Spleen (tissue), 11 donors: ENCODE measurements at regions not wholly inside any gene's neighbourhood (a gene's known extent, or its start where the extent isn't known, plus 50 kb on each side); places are given as distances from the start of the nearest gene placed in this dataset.

Experiments
- DNase-seq: peaks from one replicate; pipeline ENCODE4 v3.0.0-alpha.2; 2020
- H3K27ac ChIP-seq, 8 donors: fragments of 200-600 bp; sonication (generic) in 7 of 8; 1 replicate in 4 of 8; 2 replicates in 4 of 8; pipeline versions ENCODE4 v1.5.0 to v1.8.0; 2016 to 2021; ENCODE audit warnings: inconsistent platforms in 4 of 8, mild to moderate bottlenecking in 4 of 8, moderate library complexity in 1 of 8
- H3K27me3 ChIP-seq, 7 donors: fragments of 200-600 bp; sonication (generic) in 6 of 7; replicated peaks in 1 of 7; 1 replicate in 4 of 7; 2 replicates in 3 of 7; pipeline versions ENCODE4 v1.5.0 to v1.8.0; 2016 to 2021; ENCODE audit warnings: inconsistent platforms in 3 of 7, mild to moderate bottlenecking in 1 of 7
- H3K36me3 ChIP-seq, 6 donors: fragments of 200-600 bp; sonication (generic) in 5 of 6; 1 replicate in 4 of 6; 2 replicates in 2 of 6; pipeline versions ENCODE4 v1.5.0 to v1.8.0; 2016 to 2021; ENCODE audit warnings: inconsistent platforms in 2 of 6
- H3K4me1 ChIP-seq, 6 donors: fragments of 200-600 bp; sonication (generic) in 5 of 6; 1 replicate in 3 of 6; 2 replicates in 3 of 6; pipeline versions ENCODE4 v1.5.0 to v1.8.0; 2016 to 2021; ENCODE audit warnings: inconsistent platforms in 3 of 6
- H3K4me3 ChIP-seq, 8 donors: fragments of 200-600 bp; sonication (generic) in 7 of 8; 1 replicate in 4 of 8; 2 replicates in 4 of 8; pipeline versions ENCODE4 v1.5.0 to v1.8.0; 2016 to 2021; ENCODE audit warnings: inconsistent platforms in 4 of 8, mild to moderate bottlenecking in 4 of 8, moderate library complexity in 2 of 8
- H3K9me3 ChIP-seq, 8 donors: fragments of 200-600 bp; sonication (generic) in 7 of 8; 1 replicate in 4 of 8; 2 replicates in 4 of 8; pipeline versions ENCODE4 v1.5.0 to v1.8.0; 2016 to 2021; ENCODE audit warnings: inconsistent platforms in 4 of 8
- CTCF ChIP-seq, 11 experiments: fragments of 200-600 bp in 7 of 11; fragments of 450-650 bp in 4 of 11; sonication (generic) in 4 of 11; IDR thresholded peaks in 8 of 11; conservative IDR thresholded peaks in 3 of 11; 1 replicate in 7 of 11; 2 replicates in 4 of 11; pipeline versions ENCODE4 v1.4.0 to v1.8.0; 2016 to 2021; ENCODE audit warnings: antibody characterized with exemption in 11 of 11, inconsistent platforms in 4 of 11, mild to moderate bottlenecking in 1 of 11
- POLR2A ChIP-seq, 3 donors: fragments of 450-650 bp; IDR thresholded peaks; one replicate each; pipeline ENCODE4 v1.5.1; 2017; ENCODE audit warnings: antibody characterized with exemption in 3 of 3, mild to moderate bottlenecking in 1 of 3
- POLR2AphosphoS5 ChIP-seq, 3 donors: sonication (generic); formaldehyde crosslinking; IDR thresholded peaks; one replicate each; pipeline ENCODE4 v1.5.1; 2017; ENCODE audit warnings: antibody characterized with exemption in 3 of 3
- WGBS, 5 donors: extraction: QIAGEN DNeasy Blood & Tissue Kit in 3 of 5; methylation state at CpG; one replicate each; pipeline versions ENCODE4 v1.1.5 to v1.1.7; 2013 to 2018; 5-methylcytosine and 5-hydroxymethylcytosine counted together
- intact Hi-C: fragments of 100-400 bp; cut with DNase I; formaldehyde crosslinking; loops from one replicate; pipeline ENCODE4 v1.15.0; 2023; ENCODE audit warnings: low total_unique reads
- donor health status: healthy with polysubstance abuse.
- donor health status: DM: no; HTN: no; CAD: no; lungs with moderate emphysema.
- donor health status: DM: no; HTN: no; CAD: no.
- donor health status: Bipolar disorder and iron deficiency.
- donor health status: healthy.
- donor health status: DM: no; HTN: no; CAD: no.
- donor health status: DM: yes; HTN: yes; CAD: no.

- intact Hi-C loops, result no loop called here
- 83 to 93% (median 91%) methylated on average over 3 of the region's 3 CpGs for WGBS, 5 donors
- Histone ChIP-seq H3K9me3 (peaks cover 0 to 29% (median 16%) of the 10 kb centered on the region in 8 donors), H3K27ac (no peak overlapping the region), H3K27me3 (no peaks in the 10 kb centered on the region), H3K4me1 (no peaks in the 10 kb centered on the region), H3K4me3 (no peak overlapping the region), H3K36me3 (no peaks in the 10 kb centered on the region)
- no peak for DNase-seq
- TF ChIP-seq CTCF (IDR thresholded peaks at IDR 0.05 in 8 of 11, conservative IDR thresholded peaks at IDR 0.05 in 3 of 11) (no peak), POLR2A (IDR thresholded peaks at IDR 0.05) (no peak), POLR2AphosphoS5 (IDR thresholded peaks at IDR 0.05) (no peak)
Observed at GRCh38 chr10:9645404-9645803, 1372.3 kb upstream of the CELF2 start.

GRCh38 chr10:9645928-9646600, 1371.6 kb upstream of the CELF2 start:
- Histone ChIP-seq H3K36me3 (no peaks in the 10 kb centered on the region), H3K9me3 (peaks cover 0 to 29% (median 16%) of the 10 kb centered on the region in 8 donors), H3K27me3 (no peaks in the 10 kb centered on the region), H3K27ac (no peak overlapping the region), H3K4me1 (no peaks in the 10 kb centered on the region), H3K4me3 (no peak overlapping the region)
- TF ChIP-seq POLR2AphosphoS5 (IDR thresholded peaks at IDR 0.05), result no peak
- TF ChIP-seq POLR2A (IDR thresholded peaks at IDR 0.05), result no peak
- TF ChIP-seq CTCF (IDR thresholded peaks at IDR 0.05 in 8 of 11, conservative IDR thresholded peaks at IDR 0.05 in 3 of 11), result no peak
- DNase-seq, result no peak
- 79 to 91% (median 85%) methylated on average over 2 of the region's 2 CpGs for WGBS, 5 donors
- intact Hi-C loops, result no loop called here

- no peaks in the 10 kb centered on the region for H3K4me1 ChIP-seq
- 64 to 83% (median 73%) methylated on average over 3 of the region's 3 CpGs for WGBS, 5 donors
- intact Hi-C loops, result no loop called here
- H3K4me3 ChIP-seq, result no peak overlapping the region
- peaks cover 0 to 10% (median 0%) of the 10 kb centered on the region in 8 donors for H3K9me3 ChIP-seq
- no peak for TF ChIP-seq CTCF (IDR thresholded peaks at IDR 0.05 in 8 of 11, conservative IDR thresholded peaks at IDR 0.05 in 3 of 11)
- TF ChIP-seq POLR2A (IDR thresholded peaks at IDR 0.05), result no peak
- DNase-seq, result no peak
- no peaks in the 10 kb centered on the region for H3K36me3 ChIP-seq
- H3K27me3 ChIP-seq, result no peaks in the 10 kb centered on the region
- H3K27ac ChIP-seq, result no peak overlapping the region
Observed at GRCh38 chr10:9654261-9654660, 1363.4 kb upstream of the CELF2 start.

- no peaks in the 10 kb centered on the region for H3K4me1 ChIP-seq
- intact Hi-C loops, result no loop called here
Observed at GRCh38 chr10:9656386-9656785, 1361.3 kb upstream of the CELF2 start.

More at GRCh38 chr10:9656386-9656785, 1361.3 kb upstream of the CELF2 start:
- Histone ChIP-seq H3K36me3 (no peaks in the 10 kb centered on the region), H3K4me3 (no peak overlapping the region), H3K27me3 (no peaks in the 10 kb centered on the region), H3K27ac (no peak overlapping the region), H3K9me3 (peaks cover 0 to 10% (median 0%) of the 10 kb centered on the region in 8 donors)
- TF ChIP-seq POLR2AphosphoS5 (IDR thresholded peaks at IDR 0.05), result no peak
- TF ChIP-seq POLR2A (IDR thresholded peaks at IDR 0.05), result no peak
- no peak for TF ChIP-seq CTCF (IDR thresholded peaks at IDR 0.05 in 8 of 11, conservative IDR thresholded peaks at IDR 0.05 in 3 of 11)
- DNase-seq, result no peak
